Ovary (tissue), 3 donors: ENCODE measurements at regions not wholly inside any gene's neighbourhood (a gene's known extent, or its start where the extent isn't known, plus 50 kb on each side); places are given as distances from the start of the nearest gene placed in this dataset.

Experiments
- CTCF ChIP-seq, 3 donors: fragments of 450-650 bp in 2 of 3; fragments of 200-600 bp in 1 of 3; IDR thresholded peaks; one replicate each; pipeline versions ENCODE4 v1.5.1 to v1.8.0; 2016 to 2022; ENCODE audit warnings: antibody characterized with exemption in 3 of 3, mild to moderate bottlenecking in 1 of 3
- EP300 ChIP-seq: sonication (generic); formaldehyde crosslinking; IDR thresholded peaks from one replicate; pipeline ENCODE4 v1.6.1; 2017; ENCODE audit warnings: antibody characterized with exemption
- POLR2A ChIP-seq: fragments of 450-650 bp; IDR thresholded peaks from one replicate; pipeline ENCODE4 v1.6.1; 2017; ENCODE audit warnings: antibody characterized with exemption, mild to moderate bottlenecking, moderate library complexity
- donor health status: DM: no; HTN: no; CAD: no.

- TF ChIP-seq CTCF (IDR thresholded peaks at IDR 0.05) (no peak), EP300 (no peak), POLR2A (no peak)
These were observed 148.3 kb upstream of the GHR start for GRCh38 chr5:42274913-42275312.
